LNCaP clone FGC (cell line): ENCODE measurements at regions not wholly inside any gene's neighbourhood (a gene's known extent, or its start where the extent isn't known, plus 50 kb on each side); places are given as distances from the start of the nearest gene placed in this dataset.

ENCODE experiments used
- DNase-seq: peaks from one replicate; pipeline ENCODE4 v3.0.0-alpha.2; 2011; ENCODE audit warnings: low read depth
- H3K4me3 ChIP-seq: 2 replicates; pipeline ENCODE4 v1.5.1; 2011; ENCODE audit warnings: mild to moderate bottlenecking, low read depth, low read length, control low read depth
- CTCF ChIP-seq: IDR thresholded peaks from 2 replicates; pipeline ENCODE4 v1.5.1; 2012; ENCODE audit warnings: mild to moderate bottlenecking; ENCODE audit not compliant: control insufficient read depth, insufficient read depth; ENCODE audit errors: extremely low read depth

- H3K4me3 ChIP-seq: no peak overlapping the region
- no peak for DNase-seq
- TF ChIP-seq CTCF: no peak
Measured at GRCh38 chr2:104415284-104415683, 438.6 kb upstream of the POU3F3 start.

GRCh38 chr2:104416339-104417000, 437.4 kb upstream of the POU3F3 start:
- no peak for DNase-seq
- H3K4me3 ChIP-seq: no peak overlapping the region
- TF ChIP-seq CTCF: no peak

GRCh38 chr2:104420420-104420819, 433.5 kb upstream of the POU3F3 start:
- no peak for TF ChIP-seq CTCF
- no peak for DNase-seq
- no peak overlapping the region for H3K4me3 ChIP-seq

- no peak for DNase-seq
- no peak overlapping the region for H3K4me3 ChIP-seq
- no peak for TF ChIP-seq CTCF
Measured at GRCh38 chr2:104420953-104421352, 433.0 kb upstream of the POU3F3 start.

- no peak for TF ChIP-seq CTCF
- no peak for DNase-seq
- no peak overlapping the region for H3K4me3 ChIP-seq
Measured at GRCh38 chr2:104425850-104426595, 427.9 kb upstream of the POU3F3 start.

- no peak for DNase-seq
- peak; percentile 30; the same call in 1 of the 2 replicates for TF ChIP-seq CTCF
- H3K4me3 ChIP-seq: no peak overlapping the region
Measured at GRCh38 chr2:104428155-104428554, 425.8 kb upstream of the POU3F3 start.
